HG03196 (cell line): ENCODE measurements at regions not wholly inside any gene's neighbourhood (a gene's known extent, or its start where the extent isn't known, plus 50 kb on each side); places are given as distances from the start of the nearest gene placed in this dataset.
"Not testable (repeated sequence)": the region's sequence is repeated elsewhere in the genome, so short reads cannot be mapped to it uniquely, and the experiment has no call there.

Experiments
- ATAC-seq: cut with Tn5 transposase; IDR thresholded peaks from one replicate; pipeline ENCODE4 v1.9.1; 2021; ENCODE audit not compliant: unreplicated experiment

DNA sequence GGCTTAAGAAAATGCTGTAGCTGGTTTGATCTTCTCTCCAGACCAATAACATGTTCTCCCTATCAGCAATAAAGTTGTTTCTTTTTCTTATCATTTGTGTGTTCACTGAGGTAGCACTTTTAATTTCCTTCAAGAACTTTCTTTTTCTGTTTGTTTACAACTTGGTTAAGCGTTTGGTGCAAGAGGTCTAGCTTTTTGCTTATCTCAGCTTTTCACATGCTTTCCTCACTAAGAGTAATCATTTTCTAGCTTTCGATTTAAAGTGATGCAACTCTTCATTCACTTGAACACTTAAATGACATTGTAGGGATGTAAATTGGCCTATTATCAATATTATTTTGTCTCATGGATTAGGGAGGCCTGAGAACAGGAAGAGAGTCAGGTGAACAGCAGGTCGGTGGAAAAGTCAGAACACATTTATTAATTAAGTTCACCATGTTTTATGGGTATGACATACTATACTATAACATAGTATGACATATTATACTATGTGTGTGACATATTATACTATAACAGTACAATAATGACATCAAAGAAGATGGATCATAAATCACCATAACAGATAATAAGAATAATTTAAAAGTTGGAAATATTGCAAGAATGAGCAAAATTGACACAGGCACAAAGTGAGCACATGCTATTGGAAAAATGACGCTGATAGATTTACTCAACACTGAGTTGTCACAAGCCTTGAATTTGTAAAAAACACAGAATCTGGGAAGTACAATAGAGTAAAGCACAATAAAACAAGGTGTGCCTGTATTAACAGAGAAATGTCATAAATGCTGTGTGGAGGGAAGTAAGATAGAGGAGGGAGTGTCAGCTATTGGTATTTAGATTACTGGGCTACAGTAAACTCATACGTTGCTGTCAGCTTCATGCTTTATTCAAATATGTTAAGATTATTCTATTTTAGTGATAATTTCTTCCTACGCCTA lies 218.6 kb upstream of the SLC7A11 start:
- no peak for ATAC-seq

GRCh38 chr4:138458751-138459150 lies 216.6 kb upstream of the SLC7A11 start:
- ATAC-seq, result no peak

GRCh38 chr4:138456349-138456748 lies 214.2 kb upstream of the SLC7A11 start:
- not testable (repeated sequence) for ATAC-seq

DNA sequence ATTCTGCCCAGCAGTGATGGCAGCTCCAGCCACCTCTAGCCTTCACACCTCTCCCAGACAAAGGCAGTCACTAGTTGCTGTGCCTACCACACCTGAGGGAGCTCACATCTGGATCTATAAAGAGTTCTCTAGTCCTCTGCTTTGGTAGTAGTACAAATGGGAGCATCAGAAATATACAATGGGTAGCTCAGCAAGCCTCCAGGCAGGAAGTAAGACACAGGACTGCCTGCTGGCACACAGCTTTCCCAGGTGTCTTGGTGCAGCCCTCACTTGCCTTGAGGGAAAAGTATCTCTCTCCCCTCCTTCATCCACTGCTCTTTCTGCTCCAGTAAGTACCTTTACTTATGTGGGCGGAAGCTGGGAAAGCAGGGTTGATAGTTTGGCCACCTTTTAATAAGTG lies 212.9 kb upstream of the SLC7A11 start:
- no peak for ATAC-seq

- ATAC-seq, result no peak
Measured at GRCh38 chr4:138452826-138453225, 210.7 kb upstream of the SLC7A11 start.

- no peak for ATAC-seq
Measured at GRCh38 chr4:138451276-138451663, 209.1 kb upstream of the SLC7A11 start.

- no peak for ATAC-seq
Measured at GRCh38 chr4:138450546-138451275, 208.6 kb upstream of the SLC7A11 start.

DNA sequence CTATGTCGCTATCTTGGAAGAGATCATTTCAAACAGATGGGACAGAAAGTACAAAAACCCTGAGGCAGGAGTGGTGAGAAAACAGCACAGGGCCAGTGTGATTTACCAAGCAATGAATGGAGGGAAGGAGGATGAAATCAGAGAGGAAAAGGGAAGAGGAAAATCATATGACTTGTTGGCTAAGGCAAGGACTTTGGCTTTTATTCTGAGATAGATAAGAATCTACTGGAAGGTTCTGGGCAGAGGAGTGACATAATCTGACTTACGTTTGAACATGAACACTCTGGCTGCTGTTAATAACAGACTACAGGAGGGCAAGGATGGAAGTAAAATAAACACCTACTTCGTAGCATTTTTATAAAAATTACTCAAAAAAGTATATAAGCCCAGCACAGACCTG lies 207.8 kb upstream of the SLC7A11 start:
- ATAC-seq, result no peak

GRCh38 chr4:138448169-138448568 lies 206.0 kb upstream of the SLC7A11 start:
- no peak for ATAC-seq

GRCh38 chr4:138446456-138446855 lies 204.3 kb upstream of the SLC7A11 start:
- no peak for ATAC-seq

GRCh38 chr4:138445098-138445497 lies 202.9 kb upstream of the SLC7A11 start:
- no peak for ATAC-seq

- no peak for ATAC-seq
Measured at GRCh38 chr4:138444260-138444659, 202.1 kb upstream of the SLC7A11 start.

DNA sequence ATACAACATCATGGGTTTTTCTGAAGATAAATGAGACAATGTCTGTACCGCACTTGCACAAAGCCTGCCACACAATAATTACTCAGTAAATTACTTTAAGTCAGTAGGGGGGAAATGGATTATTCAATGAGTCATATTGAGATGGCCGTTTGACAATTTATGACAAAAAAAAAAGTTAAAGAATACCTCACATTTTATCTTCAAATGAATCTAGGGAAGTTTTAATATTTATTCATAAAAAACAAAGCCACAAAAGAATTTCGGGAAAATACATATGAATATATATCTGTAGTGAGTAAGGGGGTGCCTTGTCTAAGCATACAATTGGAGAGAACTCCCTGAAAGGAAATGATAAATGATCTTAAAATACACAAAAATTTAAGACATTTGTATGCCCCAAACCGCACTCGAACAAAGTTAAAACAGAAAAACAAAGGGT lies 197.0 kb upstream of the SLC7A11 start:
- ATAC-seq, result no peak

- ATAC-seq, result no peak
Measured at GRCh38 chr4:138438608-138439007, 196.5 kb upstream of the SLC7A11 start.

DNA sequence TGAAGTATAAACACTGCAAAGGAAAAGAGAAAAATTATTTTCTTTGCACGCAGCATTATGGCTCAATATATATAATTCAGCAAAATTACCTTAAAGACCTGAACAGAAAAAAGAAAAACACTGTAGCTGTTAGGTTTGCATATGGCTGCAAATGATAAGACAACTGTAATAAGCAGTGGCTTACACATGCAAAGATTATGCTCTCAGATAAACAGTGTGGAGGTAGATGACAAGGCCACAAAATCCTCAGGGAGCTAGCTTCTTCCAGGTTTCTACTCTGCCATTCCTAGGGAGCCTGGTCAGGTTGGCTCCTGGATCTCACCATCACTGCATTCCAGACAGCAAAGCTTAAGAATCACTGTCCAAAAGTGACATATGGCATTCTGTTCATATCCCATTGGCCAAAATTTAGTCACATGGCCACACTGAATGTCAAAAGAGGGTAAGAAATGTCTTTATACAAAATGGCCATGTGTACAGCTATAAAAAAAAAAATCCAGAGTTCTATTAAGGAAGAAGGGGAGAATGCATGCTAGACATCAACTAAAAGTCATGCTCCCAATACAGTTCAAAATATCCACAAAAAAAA lies 195.2 kb upstream of the SLC7A11 start:
- no peak for ATAC-seq

DNA sequence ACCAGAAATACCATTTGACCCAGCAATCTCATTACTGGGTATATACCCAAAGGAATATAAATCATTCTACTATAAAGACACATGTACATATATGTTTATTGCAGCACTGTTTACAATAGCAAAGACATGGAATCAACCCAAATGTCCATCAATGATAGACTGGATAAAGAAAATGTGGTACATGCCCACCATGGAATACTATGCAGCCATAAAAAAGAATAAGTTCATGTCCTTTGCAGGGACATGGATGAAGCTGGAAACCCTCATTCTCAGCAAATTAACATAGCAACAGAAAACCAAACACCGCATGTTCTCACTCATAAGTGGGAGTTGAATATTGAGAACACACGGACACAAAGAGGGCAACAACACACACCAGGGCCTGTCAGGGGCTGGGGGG lies 193.6 kb upstream of the SLC7A11 start:
- ATAC-seq, result not testable (repeated sequence)

- not testable (repeated sequence) for ATAC-seq
Measured at GRCh38 chr4:138435046-138435445, 192.9 kb upstream of the SLC7A11 start.

GRCh38 chr4:138428611-138429010 lies 186.5 kb upstream of the SLC7A11 start:
- ATAC-seq, result no peak

GRCh38 chr4:138426786-138427185 lies 184.6 kb upstream of the SLC7A11 start:
- no peak for ATAC-seq

- no peak for ATAC-seq
Measured at GRCh38 chr4:138420471-138420870, 178.3 kb upstream of the SLC7A11 start.

- no peak for ATAC-seq
Measured at GRCh38 chr4:138414202-138414601, 172.1 kb upstream of the SLC7A11 start.

DNA sequence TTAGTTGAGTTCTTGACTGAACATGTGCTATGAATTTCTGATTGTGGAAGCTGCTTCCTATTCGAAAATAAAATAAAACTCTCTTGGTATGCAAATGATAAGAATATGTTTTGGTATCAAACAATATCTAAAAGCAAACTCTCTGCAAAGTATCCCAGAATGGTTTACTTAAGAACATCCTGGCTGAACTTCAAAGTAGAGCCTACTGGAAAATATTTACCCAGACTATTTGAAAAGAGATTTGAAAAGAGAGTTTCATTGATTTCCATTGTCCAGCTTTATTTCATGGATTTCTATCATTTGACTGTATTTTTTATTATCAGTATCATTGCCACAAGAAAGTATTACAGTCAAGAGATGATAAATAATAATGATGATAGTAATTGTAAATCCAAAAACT lies 171.1 kb upstream of the SLC7A11 start:
- ATAC-seq, result no peak
